GM23338 (cell line): ENCODE measurements at regions not wholly inside any gene's neighbourhood (a gene's known extent, or its start where the extent isn't known, plus 50 kb on each side); places are given as distances from the start of the nearest gene placed in this dataset.

Experiments
- ATAC-seq: fragments of 200-7000 bp; cut with Tn5 transposase; 3 replicates; pipeline ENCODE4 v1.9.1; 2020
- DNase-seq: peaks from one replicate; pipeline ENCODE4 v3.0.0-alpha.2; 2015; ENCODE audit warnings: low spot score
- H2AFZ ChIP-seq: fragments of 200-600 bp; sonication (generic); 2 replicates; pipeline ENCODE4 v1.8.0; 2016; ENCODE audit warnings: antibody characterized with exemption, mild to moderate bottlenecking, moderate library complexity
- H3F3A ChIP-seq: fragments of 200-600 bp; sonication (generic); replicated peaks from 2 replicates; pipeline ENCODE4 v1.8.0; 2017; ENCODE audit warnings: antibody characterized with exemption, mixed run types, low read depth
- H3K27ac ChIP-seq: fragments of 200-600 bp; sonication (generic); 2 replicates; pipeline ENCODE4 v1.6.1; 2016; ENCODE audit warnings: low read depth
- H3K27me3 ChIP-seq: fragments of 200-600 bp; sonication (generic); 2 replicates; pipeline ENCODE4 v1.8.0; 2016; ENCODE audit warnings: mild to moderate bottlenecking, mixed run types, moderate library complexity; ENCODE audit not compliant: insufficient read depth
- H3K36me3 ChIP-seq: fragments of 200-600 bp; sonication (generic); 2 replicates; pipeline ENCODE4 v1.8.0; 2016; ENCODE audit warnings: mild to moderate bottlenecking; ENCODE audit not compliant: insufficient read depth
- H3K4me1 ChIP-seq: fragments of 200-600 bp; sonication (generic); 2 replicates; pipeline ENCODE4 v1.8.0; 2016; ENCODE audit warnings: mild to moderate bottlenecking, moderate library complexity; ENCODE audit not compliant: insufficient read depth
- H3K4me2 ChIP-seq: fragments of 200-600 bp; sonication (generic); 2 replicates; pipeline ENCODE4 v1.7.1; 2017; ENCODE audit warnings: mixed run types
- H3K4me3 ChIP-seq: fragments of 200-600 bp; sonication (generic); 2 replicates; pipeline ENCODE4 v1.6.1; 2016; ENCODE audit warnings: mixed run types
- H3K79me2 ChIP-seq: fragments of 200-600 bp; sonication (generic); replicated peaks from 2 replicates; pipeline ENCODE4 v1.8.0; 2017; ENCODE audit warnings: mild to moderate bottlenecking; ENCODE audit not compliant: insufficient read depth
- H3K9me2 ChIP-seq: fragments of 200-600 bp; sonication (generic); 2 replicates; pipeline ENCODE4 v1.8.0; 2017; ENCODE audit not compliant: insufficient read depth
- H4K20me1 ChIP-seq: fragments of 200-600 bp; sonication (generic); replicated peaks from 2 replicates; pipeline ENCODE4 v1.8.0; 2017; ENCODE audit warnings: mild to moderate bottlenecking; ENCODE audit not compliant: insufficient read depth
- H3K27ac Mint-ChIP-seq: 2 replicates; pipeline ENCODE4 v1.8.0; 2020; ENCODE audit warnings: inconsistent platforms, mild to moderate bottlenecking, moderate library complexity, mixed read lengths
- H3K27me3 Mint-ChIP-seq: 3 replicates; pipeline ENCODE4 v1.8.0; 2022; ENCODE audit warnings: low read depth, mild to moderate bottlenecking, moderate library complexity, mixed read lengths, inconsistent platforms; ENCODE audit not compliant: insufficient read depth, poor library complexity
- H3K36me3 Mint-ChIP-seq: 3 replicates; pipeline ENCODE4 v1.8.0; 2021; ENCODE audit warnings: low read depth, mild to moderate bottlenecking, inconsistent platforms, moderate library complexity, mixed read lengths
- H3K4me1 Mint-ChIP-seq: 3 replicates; pipeline ENCODE4 v1.8.0; 2020; ENCODE audit warnings: mild to moderate bottlenecking, inconsistent platforms, mixed read lengths
- H3K4me3 Mint-ChIP-seq: 3 replicates; pipeline ENCODE4 v1.8.0; 2021; ENCODE audit warnings: moderate library complexity, mild to moderate bottlenecking, inconsistent platforms, mixed read lengths
- H3K9me3 Mint-ChIP-seq: 3 replicates; pipeline ENCODE4 v1.8.0; 2020; ENCODE audit warnings: moderate library complexity, mild to moderate bottlenecking, inconsistent platforms, mixed read lengths
- CREB1 ChIP-seq: fragments of 250-450 bp; sonication (Bioruptor Pico); IDR thresholded peaks from 2 replicates; pipeline ENCODE4 v1.5.0; 2020; ENCODE audit warnings: low read depth, mild to moderate bottlenecking, moderate library complexity
- CTCF ChIP-seq, 2 experiments: fragments of 200-600 bp in 1 of 2; sonication (generic) in 1 of 2; conservative IDR thresholded peaks; 2 replicates each; pipeline versions ENCODE4 v1.5.1 to v1.6.1; 2016 to 2017; ENCODE audit warnings: antibody characterized with exemption in 2 of 2, low read depth in 2 of 2, mild to moderate bottlenecking in 2 of 2, moderate library complexity in 1 of 2
- EZH2 ChIP-seq: fragments of 200-600 bp; sonication (generic); IDR thresholded peaks from one replicate; pipeline ENCODE4 v1.8.0; 2017; ENCODE audit warnings: antibody characterized with exemption, mild to moderate bottlenecking, low read depth; ENCODE audit not compliant: unreplicated experiment
- EZH2phosphoT487 ChIP-seq: fragments of 200-600 bp; sonication (generic); IDR thresholded peaks from one replicate; pipeline ENCODE4 v1.8.1; 2018; ENCODE audit warnings: antibody characterized with exemption; ENCODE audit not compliant: unreplicated experiment
- JUNB ChIP-seq: IDR thresholded peaks from one replicate; pipeline ENCODE4 v1.6.1; 2016; ENCODE audit warnings: antibody characterized with exemption; ENCODE audit not compliant: unreplicated experiment
- NANOG ChIP-seq: IDR thresholded peaks from 2 replicates; pipeline ENCODE4 v1.6.1; 2016; ENCODE audit warnings: antibody characterized with exemption, borderline replicate concordance
- POLR2AphosphoS5 ChIP-seq: IDR thresholded peaks from 2 replicates; pipeline ENCODE4 v1.6.1; 2016; ENCODE audit warnings: antibody characterized with exemption, low read depth
- STAT1 ChIP-seq: IDR thresholded peaks from one replicate; pipeline ENCODE4 v1.6.1; 2016; ENCODE audit warnings: antibody characterized with exemption; ENCODE audit not compliant: unreplicated experiment
- ZNF114 ChIP-seq: fragments of 250-450 bp; sonication (Bioruptor Pico); IDR thresholded peaks from 2 replicates; pipeline ENCODE4 v1.5.0; 2020; ENCODE audit warnings: mild to moderate bottlenecking, moderate library complexity
- ZNF331 ChIP-seq: fragments of 250-450 bp; sonication (Bioruptor Pico); IDR thresholded peaks from 2 replicates; pipeline ENCODE4 v1.5.0; 2020; ENCODE audit warnings: low read depth, mild to moderate bottlenecking, moderate library complexity
- TF ChIP-seq, protein P1 (sequence below): IDR thresholded peaks from one replicate; pipeline ENCODE4 v1.6.1; 2018; ENCODE audit warnings: antibody characterized with exemption; ENCODE audit not compliant: unreplicated experiment
- TF ChIP-seq, protein P2 (sequence below): IDR thresholded peaks from 2 replicates; pipeline ENCODE4 v1.6.1; 2016; ENCODE audit warnings: antibody characterized with exemption
- TF ChIP-seq, protein P3 (sequence below): fragments of 250-450 bp; sonication (Bioruptor Pico); IDR thresholded peaks from 2 replicates; pipeline ENCODE4 v1.5.0; 2020; ENCODE audit warnings: mild to moderate bottlenecking, moderate library complexity

GRCh38 chr5:39505791-39506190 lies 81.0 kb upstream of the DAB2 start:
- Histone ChIP-seq H2AFZ (no peak overlapping the region), H3K27me3 (no peaks in the 10 kb centered on the region), H3K4me3 (no peak overlapping the region), H3K27ac (no peak overlapping the region), H3K4me2 (no peak overlapping the region), H3K4me1 (no peaks in the 10 kb centered on the region), H3K9me2 (peaks cover 13% of the 10 kb centered on the region; the same call in 1 of the 2 replicates), H3K79me2 (no peaks in the 10 kb centered on the region), H3F3A (no peaks in the 10 kb centered on the region), H4K20me1 (no peaks in the 10 kb centered on the region), H3K36me3 (no peaks in the 10 kb centered on the region)
- TF ChIP-seq EZH2, result no peak
- TF ChIP-seq POLR2AphosphoS5, result no peak
- TF ChIP-seq ZNF331 (CRISPR knock-in tag), result no peak
- TF ChIP-seq CREB1, result no peak
- TF ChIP-seq CTCF (conservative IDR thresholded peaks at IDR 0.05; ENCODE audit: low read depth in 2 of 2), result no peak
- TF ChIP-seq ZNF114 (CRISPR knock-in tag), result no peak
- TF ChIP-seq, protein P1, sequence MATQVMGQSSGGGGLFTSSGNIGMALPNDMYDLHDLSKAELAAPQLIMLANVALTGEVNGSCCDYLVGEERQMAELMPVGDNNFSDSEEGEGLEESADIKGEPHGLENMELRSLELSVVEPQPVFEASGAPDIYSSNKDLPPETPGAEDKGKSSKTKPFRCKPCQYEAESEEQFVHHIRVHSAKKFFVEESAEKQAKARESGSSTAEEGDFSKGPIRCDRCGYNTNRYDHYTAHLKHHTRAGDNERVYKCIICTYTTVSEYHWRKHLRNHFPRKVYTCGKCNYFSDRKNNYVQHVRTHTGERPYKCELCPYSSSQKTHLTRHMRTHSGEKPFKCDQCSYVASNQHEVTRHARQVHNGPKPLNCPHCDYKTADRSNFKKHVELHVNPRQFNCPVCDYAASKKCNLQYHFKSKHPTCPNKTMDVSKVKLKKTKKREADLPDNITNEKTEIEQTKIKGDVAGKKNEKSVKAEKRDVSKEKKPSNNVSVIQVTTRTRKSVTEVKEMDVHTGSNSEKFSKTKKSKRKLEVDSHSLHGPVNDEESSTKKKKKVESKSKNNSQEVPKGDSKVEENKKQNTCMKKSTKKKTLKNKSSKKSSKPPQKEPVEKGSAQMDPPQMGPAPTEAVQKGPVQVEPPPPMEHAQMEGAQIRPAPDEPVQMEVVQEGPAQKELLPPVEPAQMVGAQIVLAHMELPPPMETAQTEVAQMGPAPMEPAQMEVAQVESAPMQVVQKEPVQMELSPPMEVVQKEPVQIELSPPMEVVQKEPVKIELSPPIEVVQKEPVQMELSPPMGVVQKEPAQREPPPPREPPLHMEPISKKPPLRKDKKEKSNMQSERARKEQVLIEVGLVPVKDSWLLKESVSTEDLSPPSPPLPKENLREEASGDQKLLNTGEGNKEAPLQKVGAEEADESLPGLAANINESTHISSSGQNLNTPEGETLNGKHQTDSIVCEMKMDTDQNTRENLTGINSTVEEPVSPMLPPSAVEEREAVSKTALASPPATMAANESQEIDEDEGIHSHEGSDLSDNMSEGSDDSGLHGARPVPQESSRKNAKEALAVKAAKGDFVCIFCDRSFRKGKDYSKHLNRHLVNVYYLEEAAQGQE, result no peak
- no peak for TF ChIP-seq NANOG
- no peak for TF ChIP-seq EZH2phosphoT487
- TF ChIP-seq, protein P2, sequence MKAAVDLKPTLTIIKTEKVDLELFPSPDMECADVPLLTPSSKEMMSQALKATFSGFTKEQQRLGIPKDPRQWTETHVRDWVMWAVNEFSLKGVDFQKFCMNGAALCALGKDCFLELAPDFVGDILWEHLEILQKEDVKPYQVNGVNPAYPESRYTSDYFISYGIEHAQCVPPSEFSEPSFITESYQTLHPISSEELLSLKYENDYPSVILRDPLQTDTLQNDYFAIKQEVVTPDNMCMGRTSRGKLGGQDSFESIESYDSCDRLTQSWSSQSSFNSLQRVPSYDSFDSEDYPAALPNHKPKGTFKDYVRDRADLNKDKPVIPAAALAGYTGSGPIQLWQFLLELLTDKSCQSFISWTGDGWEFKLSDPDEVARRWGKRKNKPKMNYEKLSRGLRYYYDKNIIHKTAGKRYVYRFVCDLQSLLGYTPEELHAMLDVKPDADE, result no peak
- TF ChIP-seq, protein P3, sequence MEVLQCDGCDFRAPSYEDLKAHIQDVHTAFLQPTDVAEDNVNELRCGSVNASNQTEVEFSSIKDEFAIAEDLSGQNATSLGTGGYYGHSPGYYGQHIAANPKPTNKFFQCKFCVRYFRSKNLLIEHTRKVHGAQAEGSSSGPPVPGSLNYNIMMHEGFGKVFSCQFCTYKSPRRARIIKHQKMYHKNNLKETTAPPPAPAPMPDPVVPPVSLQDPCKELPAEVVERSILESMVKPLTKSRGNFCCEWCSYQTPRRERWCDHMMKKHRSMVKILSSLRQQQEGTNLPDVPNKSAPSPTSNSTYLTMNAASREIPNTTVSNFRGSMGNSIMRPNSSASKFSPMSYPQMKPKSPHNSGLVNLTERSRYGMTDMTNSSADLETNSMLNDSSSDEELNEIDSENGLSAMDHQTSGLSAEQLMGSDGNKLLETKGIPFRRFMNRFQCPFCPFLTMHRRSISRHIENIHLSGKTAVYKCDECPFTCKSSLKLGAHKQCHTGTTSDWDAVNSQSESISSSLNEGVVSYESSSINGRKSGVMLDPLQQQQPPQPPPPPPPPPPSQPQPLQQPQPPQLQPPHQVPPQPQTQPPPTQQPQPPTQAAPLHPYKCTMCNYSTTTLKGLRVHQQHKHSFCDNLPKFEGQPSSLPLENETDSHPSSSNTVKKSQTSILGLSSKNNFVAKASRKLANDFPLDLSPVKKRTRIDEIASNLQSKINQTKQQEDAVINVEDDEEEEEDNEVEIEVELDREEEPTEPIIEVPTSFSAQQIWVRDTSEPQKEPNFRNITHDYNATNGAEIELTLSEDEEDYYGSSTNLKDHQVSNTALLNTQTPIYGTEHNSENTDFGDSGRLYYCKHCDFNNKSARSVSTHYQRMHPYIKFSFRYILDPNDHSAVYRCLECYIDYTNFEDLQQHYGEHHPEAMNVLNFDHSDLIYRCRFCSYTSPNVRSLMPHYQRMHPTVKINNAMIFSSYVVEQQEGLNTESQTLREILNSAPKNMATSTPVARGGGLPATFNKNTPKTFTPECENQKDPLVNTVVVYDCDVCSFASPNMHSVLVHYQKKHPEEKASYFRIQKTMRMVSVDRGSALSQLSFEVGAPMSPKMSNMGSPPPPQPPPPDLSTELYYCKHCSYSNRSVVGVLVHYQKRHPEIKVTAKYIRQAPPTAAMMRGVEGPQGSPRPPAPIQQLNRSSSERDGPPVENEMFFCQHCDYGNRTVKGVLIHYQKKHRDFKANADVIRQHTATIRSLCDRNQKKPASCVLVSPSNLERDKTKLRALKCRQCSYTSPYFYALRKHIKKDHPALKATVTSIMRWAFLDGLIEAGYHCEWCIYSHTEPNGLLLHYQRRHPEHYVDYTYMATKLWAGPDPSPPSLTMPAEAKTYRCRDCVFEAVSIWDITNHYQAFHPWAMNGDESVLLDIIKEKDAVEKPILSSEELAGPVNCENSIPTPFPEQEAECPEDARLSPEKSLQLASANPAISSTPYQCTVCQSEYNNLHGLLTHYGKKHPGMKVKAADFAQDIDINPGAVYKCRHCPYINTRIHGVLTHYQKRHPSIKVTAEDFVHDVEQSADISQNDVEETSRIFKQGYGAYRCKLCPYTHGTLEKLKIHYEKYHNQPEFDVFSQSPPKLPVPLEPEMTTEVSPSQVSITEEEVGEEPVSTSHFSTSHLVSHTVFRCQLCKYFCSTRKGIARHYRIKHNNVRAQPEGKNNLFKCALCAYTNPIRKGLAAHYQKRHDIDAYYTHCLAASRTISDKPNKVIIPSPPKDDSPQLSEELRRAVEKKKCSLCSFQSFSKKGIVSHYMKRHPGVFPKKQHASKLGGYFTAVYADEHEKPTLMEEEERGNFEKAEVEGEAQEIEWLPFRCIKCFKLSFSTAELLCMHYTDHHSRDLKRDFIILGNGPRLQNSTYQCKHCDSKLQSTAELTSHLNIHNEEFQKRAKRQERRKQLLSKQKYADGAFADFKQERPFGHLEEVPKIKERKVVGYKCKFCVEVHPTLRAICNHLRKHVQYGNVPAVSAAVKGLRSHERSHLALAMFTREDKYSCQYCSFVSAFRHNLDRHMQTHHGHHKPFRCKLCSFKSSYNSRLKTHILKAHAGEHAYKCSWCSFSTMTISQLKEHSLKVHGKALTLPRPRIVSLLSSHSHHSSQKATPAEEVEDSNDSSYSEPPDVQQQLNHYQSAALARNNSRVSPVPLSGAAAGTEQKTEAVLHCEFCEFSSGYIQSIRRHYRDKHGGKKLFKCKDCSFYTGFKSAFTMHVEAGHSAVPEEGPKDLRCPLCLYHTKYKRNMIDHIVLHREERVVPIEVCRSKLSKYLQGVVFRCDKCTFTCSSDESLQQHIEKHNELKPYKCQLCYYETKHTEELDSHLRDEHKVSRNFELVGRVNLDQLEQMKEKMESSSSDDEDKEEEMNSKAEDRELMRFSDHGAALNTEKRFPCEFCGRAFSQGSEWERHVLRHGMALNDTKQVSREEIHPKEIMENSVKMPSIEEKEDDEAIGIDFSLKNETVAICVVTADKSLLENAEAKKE, result no peak
- no peak for TF ChIP-seq STAT1
- TF ChIP-seq JUNB, result no peak
- H3K9me3 Mint-ChIP-seq, result no peaks in the 10 kb centered on the region
- no peak overlapping the region for H3K27ac Mint-ChIP-seq
- H3K27me3 Mint-ChIP-seq, result no peaks in the 10 kb centered on the region
- no peak overlapping the region for H3K4me3 Mint-ChIP-seq
- H3K4me1 Mint-ChIP-seq, result peaks cover 2% of the 10 kb centered on the region; the same call in 1 of the 3 replicates
- no peak for DNase-seq
- no peaks in the 10 kb centered on the region for H3K36me3 Mint-ChIP-seq
- no peak for ATAC-seq
